Activated CD8-positive, alpha-beta memory T cell treated with anti-CD3 and anti-CD28 coated beads, Interleukin-2, amount 50 U/mL, for 48 hours (primary cell): ENCODE measurements at regions not wholly inside any gene's neighbourhood (a gene's known extent, or its start where the extent isn't known, plus 50 kb on each side); places are given as distances from the start of the nearest gene placed in this dataset.

Experiments
- DNase-seq: peaks from one replicate; pipeline ENCODE4 v3.0.0-alpha.2; 2020

- no peak for DNase-seq
Observed at GRCh38 chr1:4600615-4601460, 53.6 kb upstream of the AJAP1 start.

GRCh38 chr1:4601941-4602340, 52.5 kb upstream of the AJAP1 start:
- DNase-seq: no peak

GRCh38 chr1:4602462-4603294, 51.7 kb upstream of the AJAP1 start:
- no peak for DNase-seq

GRCh38 chr1:4603295-4604110, 50.9 kb upstream of the AJAP1 start:
- DNase-seq: no peak
